GM12872 (cell line): ENCODE measurements at regions not wholly inside any gene's neighbourhood (a gene's known extent, or its start where the extent isn't known, plus 50 kb on each side); places are given as distances from the start of the nearest gene placed in this dataset.

ENCODE experiments used
- CTCF ChIP-seq: IDR thresholded peaks from 3 replicates; pipeline ENCODE4 v1.5.1; 2011; ENCODE audit warnings: low read depth, mild to moderate bottlenecking, low read length, moderate library complexity; ENCODE audit not compliant: insufficient read depth

- no peak for TF ChIP-seq CTCF
These were observed 88.0 kb upstream of the CTTNBP2NL start for GRCh38 chr1:112307930-112308591.

GRCh38 chr1:112308716-112309115 lies 87.3 kb upstream of the CTTNBP2NL start:
- TF ChIP-seq CTCF, result no peak

GRCh38 chr1:112309499-112309898 lies 86.5 kb upstream of the CTTNBP2NL start:
- no peak for TF ChIP-seq CTCF

GRCh38 chr1:112312315-112312714 lies 83.7 kb upstream of the CTTNBP2NL start:
- no peak for TF ChIP-seq CTCF

- TF ChIP-seq CTCF, result no peak
These were observed 83.1 kb upstream of the CTTNBP2NL start for GRCh38 chr1:112312879-112313278.

GRCh38 chr1:112316254-112316913 lies 79.6 kb upstream of the CTTNBP2NL start:
- TF ChIP-seq CTCF, result no peak

- TF ChIP-seq CTCF, result no peak
These were observed 78.9 kb upstream of the CTTNBP2NL start for GRCh38 chr1:112317140-112317539.
